HEK293T (cell line): ENCODE measurements at regions not wholly inside any gene's neighbourhood (a gene's known extent, or its start where the extent isn't known, plus 50 kb on each side); places are given as distances from the start of the nearest gene placed in this dataset.

Experiments
- BHLHE40 ChIP-seq: fragments of 450-650 bp; IDR thresholded peaks from 2 replicates; pipeline ENCODE4 v1.6.1; 2016; ENCODE audit warnings: mild to moderate bottlenecking, moderate library complexity, borderline replicate concordance
- CTBP1 ChIP-seq: fragments of 450-650 bp; IDR thresholded peaks from 2 replicates; pipeline ENCODE4 v1.6.1; 2016; ENCODE audit warnings: borderline replicate concordance
- FOXK2 ChIP-seq: fragments of 450-650 bp; IDR thresholded peaks from 2 replicates; pipeline ENCODE4 v1.6.1; 2016; ENCODE audit warnings: mild to moderate bottlenecking
- FOXM1 ChIP-seq: fragments of 450-650 bp; IDR thresholded peaks from 2 replicates; pipeline ENCODE4 v1.6.1; 2017; ENCODE audit warnings: mild to moderate bottlenecking, borderline replicate concordance
- HDGF ChIP-seq: fragments of 450-650 bp; IDR thresholded peaks from 2 replicates; pipeline ENCODE4 v1.6.1; 2017; ENCODE audit warnings: antibody characterized with exemption, borderline replicate concordance
- LEF1 ChIP-seq: fragments of 450-650 bp; IDR thresholded peaks from 2 replicates; pipeline ENCODE4 v1.6.1; 2017; ENCODE audit warnings: mild to moderate bottlenecking, borderline replicate concordance
- SP1 ChIP-seq: fragments of 450-650 bp; IDR thresholded peaks from 2 replicates; pipeline ENCODE4 v1.6.1; 2017
- SUZ12 ChIP-seq: fragments of 450-650 bp; IDR thresholded peaks from 2 replicates; pipeline ENCODE4 v1.6.1; 2016; ENCODE audit warnings: mild to moderate bottlenecking
- ZNF384 ChIP-seq: fragments of 450-650 bp; IDR thresholded peaks from 2 replicates; pipeline ENCODE4 v1.6.1; 2016

GRCh38 chr22:48696371-48696770 lies 1131.3 kb downstream of the BRD1 start:
- TF ChIP-seq SP1, result no peak
- no peak for TF ChIP-seq BHLHE40
- TF ChIP-seq LEF1, result no peak
- no peak for TF ChIP-seq CTBP1
- no peak for TF ChIP-seq SUZ12
- no peak for TF ChIP-seq FOXM1
- TF ChIP-seq FOXK2, result no peak
- TF ChIP-seq ZNF384, result no peak
- TF ChIP-seq HDGF, result no peak
